HG02610 (cell line): ENCODE measurements at regions not wholly inside any gene's neighbourhood (a gene's known extent, or its start where the extent isn't known, plus 50 kb on each side); places are given as distances from the start of the nearest gene placed in this dataset.
"Not testable (repeated sequence)": the region's sequence is repeated elsewhere in the genome, so short reads cannot be mapped to it uniquely, and the experiment has no call there.

ENCODE experiments used
- ATAC-seq: cut with Tn5 transposase; IDR thresholded peaks from one replicate; pipeline ENCODE4 v1.9.1; 2021; ENCODE audit warnings: mild to moderate bottlenecking, moderate library complexity; ENCODE audit not compliant: unreplicated experiment

DNA sequence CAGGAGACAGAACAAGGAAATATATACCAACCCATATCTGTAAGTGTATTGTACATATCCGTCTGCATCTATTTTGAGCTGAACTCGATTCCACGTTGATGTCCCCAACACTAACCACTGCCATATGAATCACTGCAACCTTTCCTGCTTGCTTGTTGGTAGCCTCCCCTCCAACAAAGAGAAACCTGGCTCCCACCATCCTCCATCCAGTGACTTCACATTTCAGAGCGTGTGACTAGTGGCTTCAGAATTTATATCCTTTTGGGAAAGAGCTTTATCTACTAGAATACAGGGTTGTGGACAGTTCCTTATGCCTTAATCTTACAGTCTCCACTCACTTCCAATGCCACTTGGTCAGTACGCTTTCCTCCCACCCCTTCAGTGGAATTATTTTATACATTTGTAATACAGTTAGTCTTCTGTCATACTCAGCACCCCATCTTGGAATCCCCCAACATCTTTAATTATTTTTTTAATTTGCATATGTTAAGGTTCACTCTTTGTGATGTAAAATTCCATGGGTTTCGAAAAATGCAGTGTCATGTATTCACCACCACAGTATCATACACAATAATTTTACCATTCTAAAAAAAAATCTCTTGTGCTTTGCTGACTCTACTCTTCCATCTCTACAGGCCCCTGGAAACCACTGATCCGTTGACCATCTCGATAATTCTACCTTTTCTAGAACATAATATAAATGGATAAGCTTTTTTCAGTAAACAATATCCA is 264.7 kb downstream of the BCL2L11 start:
- not testable (repeated sequence) for ATAC-seq

DNA sequence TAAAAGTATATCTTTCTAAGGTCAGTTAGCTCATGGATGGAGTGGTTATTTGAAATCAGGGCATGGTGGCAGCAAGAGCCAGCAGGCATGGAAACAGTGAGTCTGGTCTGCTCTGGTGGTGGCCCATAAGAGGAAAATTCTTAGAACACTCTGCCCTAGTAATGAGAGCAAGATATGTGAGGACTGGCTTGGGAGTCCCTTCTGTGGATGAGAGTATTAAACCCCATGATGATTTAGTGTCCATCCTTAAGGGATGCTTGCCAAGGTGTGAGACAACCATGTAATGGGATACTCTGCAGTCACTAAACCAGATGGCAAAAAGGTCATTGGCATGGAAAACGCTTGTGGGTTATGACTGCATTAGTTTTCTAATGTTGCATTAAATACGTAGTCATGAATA is 269.9 kb downstream of the BCL2L11 start:
- not testable (repeated sequence) for ATAC-seq

DNA sequence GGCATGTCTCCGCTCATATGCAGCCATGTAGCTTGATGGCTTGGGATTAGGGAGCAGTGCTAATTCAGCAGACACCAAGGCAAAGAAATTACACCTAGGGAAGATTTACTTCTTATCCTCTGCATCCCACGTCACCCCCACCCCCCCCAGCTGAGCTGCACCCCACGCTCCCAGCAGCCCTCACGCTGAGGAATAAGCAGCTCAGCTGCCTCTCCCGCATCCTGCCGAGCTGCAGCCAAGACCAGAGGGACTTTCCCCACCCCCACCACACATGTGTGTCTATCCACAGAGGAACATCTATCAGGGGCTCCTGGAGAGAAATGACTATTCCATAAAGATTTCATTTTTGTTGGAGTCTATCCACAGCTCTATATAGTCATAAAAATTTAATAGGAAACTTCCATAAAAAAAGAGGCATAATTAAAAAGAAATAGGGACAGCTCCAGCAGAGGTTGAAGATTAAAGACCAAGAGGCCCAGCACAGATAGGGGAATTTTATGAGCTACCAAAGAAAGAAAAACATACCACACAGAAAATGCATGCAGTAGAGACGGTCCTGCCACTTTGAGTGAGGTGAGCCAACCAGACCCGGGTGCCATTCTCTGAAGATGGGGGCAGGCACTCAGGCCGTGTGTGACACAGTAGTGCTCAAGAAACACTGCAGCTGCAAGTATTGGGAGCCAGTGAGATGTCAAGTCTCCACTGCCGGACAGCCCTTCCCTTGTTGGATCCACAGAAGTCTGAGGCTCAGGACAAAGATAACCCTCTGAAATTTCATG is 274.8 kb downstream of the BCL2L11 start:
- ATAC-seq, result not testable (repeated sequence)

DNA sequence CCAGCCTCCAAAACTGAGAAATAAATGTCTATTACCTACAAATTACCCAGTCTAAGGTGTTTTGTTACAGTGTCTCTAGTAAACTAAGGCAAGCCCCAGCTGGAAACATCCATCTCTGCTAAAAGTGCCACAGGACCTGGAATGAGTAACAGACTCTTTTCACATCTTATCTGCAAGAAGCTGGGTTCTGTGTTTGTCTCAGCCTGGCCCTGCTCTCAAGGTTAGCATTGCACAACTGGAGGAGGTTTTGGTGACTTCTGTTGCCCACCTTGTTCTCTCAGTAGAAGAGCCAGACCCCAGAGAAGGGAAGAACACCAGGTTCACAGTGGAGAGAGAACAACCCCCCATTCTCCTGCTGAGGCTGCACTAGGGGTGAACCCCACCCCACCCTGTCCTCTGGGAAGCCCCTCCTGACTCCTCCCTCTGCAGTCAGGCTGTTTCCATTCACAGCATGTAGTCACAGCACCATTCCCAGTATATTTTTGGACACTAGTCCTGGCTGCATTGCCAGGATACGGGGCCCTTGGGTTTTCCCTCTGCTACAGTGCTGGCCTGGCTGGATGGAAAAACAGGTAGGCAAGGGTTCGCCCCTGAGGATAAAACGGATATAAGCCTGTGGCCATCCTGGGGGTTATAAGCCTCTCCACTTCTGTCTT is 280.0 kb downstream of the BCL2L11 start:
- not testable (repeated sequence) for ATAC-seq

DNA sequence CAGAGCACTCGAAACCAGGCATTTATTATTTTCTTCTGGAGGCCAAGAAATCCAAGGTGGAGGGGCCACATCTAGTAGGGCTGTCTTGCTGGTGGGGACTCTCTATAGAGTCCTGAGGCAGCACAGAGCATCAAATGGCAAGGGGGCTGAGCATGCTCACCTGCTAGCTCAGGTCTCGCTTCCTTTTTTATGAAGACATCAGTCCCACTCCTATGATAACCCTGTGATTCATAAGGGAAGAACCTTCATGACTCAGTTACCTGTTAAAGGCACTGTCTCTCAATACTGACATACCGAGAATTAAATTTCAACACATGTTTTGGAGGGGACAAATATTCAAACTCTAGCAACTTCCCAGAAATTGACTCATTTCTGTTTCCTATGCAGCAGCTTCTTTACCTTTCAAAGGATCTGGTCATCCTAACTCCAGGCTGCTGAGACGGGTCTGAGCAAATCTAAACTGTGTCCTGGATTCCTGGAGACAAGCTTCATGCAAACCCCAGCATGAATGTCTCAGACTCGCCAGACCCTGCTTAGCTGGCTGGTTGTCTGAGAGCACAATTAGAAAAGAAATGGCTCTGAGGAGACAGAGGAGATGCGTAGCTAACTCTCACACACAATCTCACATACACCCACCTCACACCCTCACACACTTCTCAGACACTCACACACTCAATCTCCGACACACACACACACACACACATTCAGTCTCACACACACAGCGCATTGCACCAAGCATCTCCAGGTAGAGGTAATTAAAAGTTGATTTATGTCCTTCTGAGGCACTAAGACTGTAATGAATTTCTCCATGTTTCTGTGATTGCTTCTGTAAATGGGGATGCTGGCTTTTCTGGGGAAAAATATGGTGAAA is 280.8 kb downstream of the BCL2L11 start:
- peak; percentile 49 for ATAC-seq

DNA sequence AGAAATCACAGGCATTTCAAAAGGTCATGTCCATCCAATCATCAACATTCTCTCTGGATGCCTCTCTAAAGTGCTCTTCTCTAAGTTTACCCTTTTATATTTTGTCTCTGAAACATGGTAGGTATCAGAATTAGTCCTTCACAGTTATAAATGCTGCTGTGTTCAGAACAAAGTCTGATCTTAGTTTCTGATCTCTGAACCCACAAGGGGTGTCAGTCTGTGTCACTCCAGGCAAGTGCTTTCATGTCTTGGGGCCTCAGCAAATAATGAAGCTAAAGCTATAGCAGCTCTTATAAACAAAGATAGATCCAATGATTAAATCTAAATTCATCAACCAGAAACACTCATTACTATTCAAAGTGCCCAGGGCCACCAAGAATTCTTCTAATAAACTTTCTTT is 281.7 kb downstream of the BCL2L11 start:
- ATAC-seq, result not testable (repeated sequence)

DNA sequence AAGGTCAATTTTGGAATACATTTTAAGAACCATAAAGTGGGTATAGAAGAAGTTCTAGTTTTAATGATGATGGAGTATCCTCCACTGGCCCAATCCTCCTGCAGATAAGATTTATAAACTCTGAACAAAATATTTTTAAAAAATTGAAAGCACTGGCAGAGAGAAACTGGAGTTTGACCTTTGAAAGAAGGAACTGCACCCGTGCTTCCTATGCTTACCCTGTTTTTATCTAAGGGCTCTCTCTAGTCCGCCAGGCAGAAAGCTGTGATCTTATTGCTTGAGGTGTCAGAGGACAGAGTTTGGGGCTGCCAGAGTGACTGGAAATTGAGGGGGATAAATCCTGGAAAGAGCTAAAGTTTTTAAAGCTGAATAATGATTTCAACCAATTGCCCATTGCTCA is 282.6 kb downstream of the BCL2L11 start:
- ATAC-seq, result not testable (repeated sequence)

DNA sequence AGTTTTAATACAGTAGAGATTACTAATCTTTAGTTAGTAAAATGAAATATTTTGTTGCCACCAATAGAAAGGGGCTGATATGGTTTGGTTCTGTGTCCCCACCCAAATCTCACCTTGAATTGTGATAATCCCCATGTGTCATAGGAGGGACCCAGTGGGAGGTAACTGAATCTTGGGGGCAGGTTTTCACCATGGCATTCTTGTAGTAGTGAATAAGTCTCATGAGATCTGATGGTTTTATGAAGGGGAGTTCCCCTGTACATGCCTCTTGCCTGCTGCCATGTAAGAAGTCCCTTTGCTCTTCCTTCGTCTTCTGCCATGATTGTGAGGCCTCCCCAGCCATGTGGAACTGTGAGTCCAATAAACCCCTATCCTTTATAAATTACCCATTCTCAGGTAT is 285.9 kb downstream of the BCL2L11 start:
- ATAC-seq, result not testable (repeated sequence)

DNA sequence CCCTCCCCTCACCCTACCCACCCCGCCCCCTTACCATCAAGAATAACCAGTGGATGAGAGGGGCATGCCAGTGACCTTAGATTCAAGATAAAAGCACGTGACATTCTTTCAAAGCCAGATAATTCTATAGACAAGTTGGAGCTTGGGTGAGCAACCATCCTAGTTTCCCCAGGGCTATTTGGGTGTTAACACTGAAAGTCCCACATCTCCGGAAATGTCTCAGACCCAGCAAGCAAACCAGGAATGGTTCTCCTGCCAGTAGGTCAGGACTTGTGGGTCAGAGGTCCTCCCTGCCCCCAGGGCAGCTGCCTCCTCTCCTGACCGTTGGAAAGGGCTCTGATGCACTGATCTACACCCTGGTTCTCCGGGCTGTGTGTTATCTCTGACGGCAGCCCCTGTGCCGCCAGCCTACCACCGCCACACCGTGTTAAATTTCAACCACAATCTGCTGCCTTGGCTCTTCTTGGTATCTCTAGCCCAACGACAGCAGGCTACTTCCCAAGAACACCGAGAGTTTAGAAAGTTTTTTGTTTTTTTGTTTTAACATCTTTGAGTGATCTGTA is 287.0 kb downstream of the BCL2L11 start:
- ATAC-seq, result not testable (repeated sequence)

DNA sequence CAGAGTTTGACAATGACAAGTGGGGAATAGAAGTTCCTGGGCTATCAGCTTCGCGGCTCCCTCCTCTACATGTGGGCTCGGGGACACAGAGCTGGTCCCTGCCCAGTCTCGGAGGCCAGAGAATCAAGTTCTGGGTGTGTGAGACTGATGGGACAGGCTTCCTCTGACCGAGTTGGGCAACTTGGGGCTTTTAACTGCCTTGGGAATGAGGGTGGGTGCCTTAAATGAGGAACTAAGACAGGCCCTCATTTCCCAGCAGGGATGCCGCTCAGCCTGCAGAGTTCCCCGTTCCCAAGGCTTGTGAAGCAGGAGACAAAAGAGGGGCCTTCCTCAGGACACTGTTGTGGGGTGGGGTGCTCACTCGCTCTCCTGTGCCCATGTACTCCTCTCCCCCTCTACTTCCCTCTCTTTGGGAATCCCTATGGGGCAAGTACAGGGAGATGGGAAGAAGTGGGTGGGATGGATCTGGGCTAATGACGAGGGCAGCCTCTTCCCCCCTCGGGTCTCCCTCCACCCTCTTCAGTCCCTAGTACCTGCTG is 290.2 kb downstream of the BCL2L11 start:
- ATAC-seq, result not testable (repeated sequence)

DNA sequence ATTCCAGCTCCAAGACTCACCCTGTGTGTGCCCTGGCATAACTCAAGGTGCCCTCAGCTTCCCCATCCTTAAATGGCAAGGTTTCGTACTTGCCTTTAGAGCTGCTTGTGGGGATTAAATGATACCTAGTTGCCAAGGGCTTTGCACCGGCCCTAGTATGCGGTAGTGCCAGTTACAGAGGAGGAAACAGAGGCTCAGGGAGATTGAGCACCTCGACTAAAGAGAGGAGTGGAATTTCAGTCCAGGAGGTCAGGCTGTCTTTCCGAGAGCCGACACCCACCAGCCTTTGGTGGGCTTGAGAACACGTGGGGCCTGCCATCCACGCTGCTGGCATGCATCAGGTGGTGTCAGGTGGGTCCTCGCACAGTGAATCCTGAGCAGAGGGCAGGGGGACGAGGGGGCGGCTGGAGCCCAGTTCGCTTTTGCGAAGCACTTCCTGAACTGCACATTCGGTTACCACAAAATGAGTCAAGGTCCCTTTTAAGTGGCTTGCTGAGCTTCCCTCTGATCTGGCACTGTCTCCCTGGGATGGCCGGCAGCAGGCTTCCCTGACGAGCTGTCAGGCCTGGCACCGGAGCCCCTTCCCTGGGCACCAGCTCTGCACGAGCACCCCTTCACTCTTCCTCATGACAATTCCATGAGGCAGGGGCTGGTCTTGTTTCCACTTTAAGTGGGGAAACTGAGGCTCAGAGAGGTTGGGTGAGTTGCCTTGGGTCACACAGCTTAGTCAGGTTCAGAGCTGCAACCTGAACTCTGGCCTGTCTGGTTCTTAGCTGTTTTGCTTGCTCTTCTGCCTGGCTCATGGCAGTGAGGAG is 291.4 kb downstream of the BCL2L11 start:
- ATAC-seq, result not testable (repeated sequence)

DNA sequence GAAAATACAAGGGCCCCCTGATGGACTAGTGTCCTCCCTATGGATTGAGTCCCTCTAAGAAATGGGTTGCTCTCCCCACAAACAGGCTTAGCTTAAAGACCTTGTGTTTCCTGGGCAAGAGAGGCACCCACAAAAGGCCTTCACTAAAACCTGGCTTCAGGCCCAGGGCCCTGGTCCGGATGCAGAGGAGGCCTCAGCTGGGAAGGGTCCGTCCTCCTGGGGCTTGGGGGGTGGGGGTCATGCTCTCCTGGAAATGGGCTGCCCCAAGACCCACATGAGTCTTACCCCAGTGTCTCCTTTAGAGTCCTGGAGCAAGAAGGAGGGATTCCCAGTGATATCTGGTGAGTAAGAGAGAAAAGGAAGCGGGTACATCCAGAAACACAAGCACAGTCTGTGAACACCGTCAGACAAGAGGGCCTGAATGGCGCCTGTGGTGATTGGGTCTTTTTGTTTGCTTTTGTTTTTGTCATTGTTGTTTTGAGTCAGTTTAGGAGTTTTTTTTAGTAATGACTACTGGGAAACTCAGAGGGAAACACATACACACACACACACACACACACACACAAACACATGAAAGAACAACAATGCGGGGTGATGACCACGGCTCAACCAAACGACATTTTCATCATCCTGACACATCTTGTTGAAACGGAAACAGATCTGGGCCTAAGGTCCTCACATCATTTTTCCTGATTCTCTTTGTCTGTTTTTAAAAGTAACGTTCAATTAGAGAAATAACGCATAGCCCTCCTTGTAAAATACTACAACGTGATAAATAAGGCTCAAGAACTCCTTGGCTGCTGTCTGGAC is 292.3 kb downstream of the BCL2L11 start:
- not testable (repeated sequence) for ATAC-seq

DNA sequence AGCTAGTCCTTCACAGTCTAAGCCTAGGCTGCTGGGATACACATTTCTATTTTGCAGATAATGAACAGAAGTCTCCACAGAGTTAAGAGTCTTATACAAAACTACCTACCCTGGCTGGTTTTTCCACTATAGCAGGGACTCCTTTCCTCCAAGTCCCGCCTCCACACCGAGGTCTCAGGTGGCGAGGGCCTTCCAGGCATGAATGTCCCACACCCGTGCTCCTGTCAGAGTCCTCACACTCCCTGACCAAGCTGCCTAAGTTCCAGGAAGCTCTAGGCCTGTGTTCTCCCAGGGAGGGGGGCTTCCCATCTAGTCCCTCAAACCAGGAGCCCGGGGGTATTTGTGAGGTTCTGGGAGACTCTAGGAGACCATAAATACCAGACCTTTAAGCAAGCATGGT is 293.2 kb downstream of the BCL2L11 start:
- not testable (repeated sequence) for ATAC-seq

DNA sequence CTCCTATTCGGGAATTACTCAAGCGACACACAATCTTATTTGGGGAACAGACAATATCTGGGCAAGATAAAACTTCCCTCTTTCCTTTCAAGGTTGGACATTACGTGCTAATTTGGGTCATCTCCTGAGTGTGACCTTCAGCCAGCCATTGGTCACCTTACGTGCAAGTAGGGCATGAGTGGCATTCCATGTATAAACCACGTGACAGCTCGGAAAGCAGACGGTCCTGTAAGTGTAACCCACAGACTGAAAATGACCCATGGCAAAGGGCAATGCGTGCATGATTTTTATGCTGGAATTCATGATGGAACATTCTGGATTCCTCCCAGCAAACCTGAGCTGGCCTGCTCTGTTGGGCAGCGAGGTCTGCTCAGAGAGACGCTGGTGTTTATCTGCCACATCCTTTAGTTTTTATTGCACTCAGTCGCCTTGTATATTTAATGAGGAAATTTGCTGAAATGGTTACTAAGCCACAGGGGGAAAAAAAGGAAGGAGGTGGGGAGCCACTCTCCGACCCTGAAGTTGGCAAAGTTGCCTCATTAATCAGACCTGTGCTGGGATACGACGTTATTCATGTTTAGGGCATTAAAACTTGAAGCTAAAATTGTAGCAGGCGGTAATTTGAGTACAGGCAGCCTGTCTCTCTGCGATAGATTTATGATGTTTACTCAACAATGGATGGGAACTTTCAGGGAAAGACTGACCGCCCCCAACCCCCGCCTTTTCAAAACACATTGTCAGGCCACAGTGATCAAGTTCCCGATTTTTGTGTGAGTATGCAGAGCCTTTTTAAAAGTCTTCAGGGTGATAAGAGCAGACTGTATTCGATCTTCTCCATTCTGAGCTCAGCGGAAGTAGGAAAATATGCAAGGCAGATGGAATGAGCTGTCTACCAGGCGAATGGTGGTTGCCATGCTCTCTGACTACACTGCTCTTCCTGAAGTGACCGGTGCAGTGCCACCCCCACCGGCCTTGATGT is 295.3 kb downstream of the BCL2L11 start:
- ATAC-seq, result not testable (repeated sequence)

DNA sequence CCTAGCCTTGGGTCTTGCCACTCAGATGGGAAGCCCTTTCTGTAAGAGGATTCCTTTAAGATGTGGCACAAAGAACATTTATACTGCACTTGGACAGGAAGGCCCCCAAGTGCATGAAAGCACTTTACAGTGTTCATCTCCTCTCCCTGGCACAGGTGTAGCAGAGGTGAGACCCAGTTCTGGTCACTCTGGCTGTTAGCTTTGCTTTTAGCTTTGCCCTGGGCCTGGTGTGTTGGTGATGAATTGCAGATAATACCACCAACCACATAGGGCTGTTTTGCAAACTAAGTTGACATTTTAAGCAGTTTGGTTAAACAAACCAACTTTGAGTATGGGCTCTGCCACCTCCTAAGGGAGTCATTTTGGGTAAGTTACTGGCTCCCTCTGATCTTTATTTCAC is 296.3 kb downstream of the BCL2L11 start:
- ATAC-seq, result not testable (repeated sequence)

DNA sequence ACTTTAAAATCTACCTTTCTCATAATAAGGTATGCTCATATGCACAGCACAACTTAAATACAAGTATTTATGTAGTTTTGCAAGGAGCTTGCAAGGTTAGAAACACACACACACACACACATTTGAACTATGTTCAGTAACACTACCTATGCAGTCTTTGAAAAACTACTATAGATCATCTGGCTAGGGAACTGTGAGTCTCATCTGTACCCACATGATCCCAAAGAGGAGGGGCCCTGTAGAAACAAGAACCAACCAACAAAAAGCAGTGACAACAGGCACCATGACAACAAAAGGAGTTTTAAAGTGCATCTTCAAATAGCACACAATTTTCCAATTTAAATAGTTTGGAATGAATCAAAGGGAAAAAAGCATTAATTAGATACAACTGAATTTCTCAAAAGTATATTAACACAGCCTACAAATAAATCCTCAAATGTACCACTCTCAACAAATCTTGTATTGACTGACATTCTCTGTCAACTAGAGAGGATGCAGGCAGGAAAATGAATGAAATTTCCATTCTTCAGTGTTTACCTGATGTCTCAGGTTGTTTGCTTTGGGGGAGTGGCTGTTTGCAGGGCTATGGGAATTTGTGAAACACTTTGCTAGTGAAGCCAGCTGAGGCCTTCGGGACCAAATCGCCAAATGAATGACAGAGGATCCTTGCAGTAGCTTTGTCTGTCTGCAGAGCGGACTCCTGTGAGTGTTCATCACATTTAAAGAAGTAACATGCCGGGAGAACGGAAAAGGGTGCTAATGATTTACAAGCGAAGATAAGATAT is 297.6 kb downstream of the BCL2L11 start:
- ATAC-seq, result not testable (repeated sequence)
